Breast epithelium (tissue), 3 donors: ENCODE measurements at regions not wholly inside any gene's neighbourhood (a gene's known extent, or its start where the extent isn't known, plus 50 kb on each side); places are given as distances from the start of the nearest gene placed in this dataset.

Source experiments
- POLR2A ChIP-seq: fragments of 450-650 bp; IDR thresholded peaks from one replicate; pipeline ENCODE4 v1.6.1; 2016; ENCODE audit warnings: antibody characterized with exemption, mild to moderate bottlenecking, moderate library complexity
- POLR2AphosphoS5 ChIP-seq, 3 donors: sonication (generic); formaldehyde crosslinking; IDR thresholded peaks; one replicate each; pipeline ENCODE4 v1.6.1; 2017; ENCODE audit warnings: antibody characterized with exemption in 3 of 3
- TF ChIP-seq, protein P1 (sequence below), 3 donors: fragments of 450-650 bp; IDR thresholded peaks; one replicate each; pipeline ENCODE4 v1.5.1; 2016 to 2017; ENCODE audit warnings: antibody characterized with exemption in 3 of 3, mild to moderate bottlenecking in 3 of 3, moderate library complexity in 3 of 3

DNA sequence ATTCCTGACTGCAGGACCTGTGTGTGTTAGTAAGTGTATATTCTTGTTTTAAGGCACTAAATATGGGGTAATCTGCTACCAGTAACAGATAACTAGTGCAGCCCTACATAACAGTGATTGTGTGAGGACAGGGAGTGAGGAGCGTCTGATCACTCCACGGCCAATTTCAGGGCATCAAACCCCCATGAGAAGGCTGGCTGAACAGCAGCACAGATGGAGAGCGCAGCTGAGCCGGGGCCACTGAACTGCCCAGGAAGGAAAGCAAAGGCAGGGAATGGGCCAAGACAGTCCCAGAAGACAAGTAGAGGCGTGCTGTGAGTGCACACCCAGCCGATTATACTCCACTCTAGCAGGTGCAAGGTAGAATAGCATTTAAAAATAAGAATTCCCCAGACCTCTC lies 157.1 kb upstream of the CHST15 start:
- TF ChIP-seq, protein P1, sequence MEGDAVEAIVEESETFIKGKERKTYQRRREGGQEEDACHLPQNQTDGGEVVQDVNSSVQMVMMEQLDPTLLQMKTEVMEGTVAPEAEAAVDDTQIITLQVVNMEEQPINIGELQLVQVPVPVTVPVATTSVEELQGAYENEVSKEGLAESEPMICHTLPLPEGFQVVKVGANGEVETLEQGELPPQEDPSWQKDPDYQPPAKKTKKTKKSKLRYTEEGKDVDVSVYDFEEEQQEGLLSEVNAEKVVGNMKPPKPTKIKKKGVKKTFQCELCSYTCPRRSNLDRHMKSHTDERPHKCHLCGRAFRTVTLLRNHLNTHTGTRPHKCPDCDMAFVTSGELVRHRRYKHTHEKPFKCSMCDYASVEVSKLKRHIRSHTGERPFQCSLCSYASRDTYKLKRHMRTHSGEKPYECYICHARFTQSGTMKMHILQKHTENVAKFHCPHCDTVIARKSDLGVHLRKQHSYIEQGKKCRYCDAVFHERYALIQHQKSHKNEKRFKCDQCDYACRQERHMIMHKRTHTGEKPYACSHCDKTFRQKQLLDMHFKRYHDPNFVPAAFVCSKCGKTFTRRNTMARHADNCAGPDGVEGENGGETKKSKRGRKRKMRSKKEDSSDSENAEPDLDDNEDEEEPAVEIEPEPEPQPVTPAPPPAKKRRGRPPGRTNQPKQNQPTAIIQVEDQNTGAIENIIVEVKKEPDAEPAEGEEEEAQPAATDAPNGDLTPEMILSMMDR (IDR thresholded peaks at IDR 0.05), result no peak
- TF ChIP-seq POLR2AphosphoS5 (IDR thresholded peaks at IDR 0.05) (no peak), POLR2A (no peak)
